H1 (cell line): ENCODE measurements at regions not wholly inside any gene's neighbourhood (a gene's known extent, or its start where the extent isn't known, plus 50 kb on each side); places are given as distances from the start of the nearest gene placed in this dataset.

Experiments
- CTCF ChIA-PET: fragments of 300-600 bp; sonication (Branson Sonifier 250); formaldehyde crosslinking; loops from one replicate; lab custom pipeline; 2021; ENCODE audit not compliant: partially characterized antibody; lab: Charles Lee
- POLR2A ChIA-PET: fragments of 300-600 bp; sonication (Branson Sonifier 250); formaldehyde crosslinking; loops from one replicate; lab custom pipeline; 2021; ENCODE audit warnings: inconsistent platforms; ENCODE audit not compliant: partially characterized antibody; lab: Charles Lee
- DNase-seq, 2 experiments: peaks; one replicate each; pipeline versions ENCODE4 v3.0.0 to v3.0.0-alpha.2; 2010 to 2022; ENCODE audit warnings: low spot score in 2 of 2, low read depth in 1 of 2, mixed read lengths in 1 of 2
- FAIRE-seq: peaks from 2 replicates; lab custom pipeline; 2011; peaks lifted over from hg19 to GRCh38; lab: Jason Lieb, UNC
- H2AFZ ChIP-seq: 2 replicates; pipeline ENCODE4 v1.8.1; 2012; ENCODE audit warnings: low read length, inconsistent platforms
- H2AK5ac ChIP-seq: 2 replicates; pipeline ENCODE4 v1.6.1; 2013; ENCODE audit warnings: low read depth, low read length
- H2BK120ac ChIP-seq: replicated peaks from 2 replicates; pipeline ENCODE3; 2013; ENCODE audit warnings: low read depth, low read length, inconsistent platforms
- H2BK12ac ChIP-seq: 2 replicates; pipeline ENCODE4 v1.6.1; 2013; ENCODE audit warnings: low read depth, low read length
- H2BK15ac ChIP-seq: 2 replicates; pipeline ENCODE4 v1.6.1; 2013; ENCODE audit warnings: low read length
- H2BK20ac ChIP-seq: 2 replicates; pipeline ENCODE4 v1.6.1; 2013; ENCODE audit warnings: low read length
- H2BK5ac ChIP-seq: 2 replicates; pipeline ENCODE4 v1.6.1; 2013; ENCODE audit warnings: low read depth, low read length
- H3K14ac ChIP-seq: 2 replicates; pipeline ENCODE4 v1.6.1; 2013; ENCODE audit warnings: inconsistent platforms; ENCODE audit not compliant: insufficient read length
- H3K18ac ChIP-seq: 2 replicates; pipeline ENCODE4 v1.6.1; 2013; ENCODE audit warnings: low read length; ENCODE audit errors: extremely low read depth
- H3K23ac ChIP-seq: 2 replicates; pipeline ENCODE4 v1.6.1; 2013; ENCODE audit warnings: inconsistent platforms; ENCODE audit not compliant: insufficient read length
- H3K23me2 ChIP-seq: 2 replicates; pipeline ENCODE4 v1.6.1; 2013; ENCODE audit warnings: low read depth, low read length
- H3K27ac ChIP-seq: 2 replicates; pipeline ENCODE4 v1.6.1; 2011; ENCODE audit warnings: low read depth, low read length, inconsistent platforms
- H3K27me3 ChIP-seq, 4 experiments: replicated peaks in 1 of 4; 1 replicate in 1 of 4; 2 replicates in 3 of 4; pipeline versions ENCODE4 v1.6.1 to v1.8.1; 2011 to 2013; ENCODE audit warnings: low read length in 3 of 4, mild to moderate bottlenecking in 3 of 4, inconsistent platforms in 2 of 4, mixed read lengths in 2 of 4, moderate library complexity in 1 of 4; ENCODE audit not compliant: control insufficient read depth in 3 of 4, insufficient read depth in 3 of 4; ENCODE audit errors: extremely low read depth in 1 of 4
- H3K36me3 ChIP-seq, 4 experiments: 2 replicates each; pipeline versions ENCODE4 v1.6.1 to v1.8.1; 2011 to 2013; ENCODE audit warnings: mild to moderate bottlenecking in 4 of 4, low read length in 3 of 4, moderate library complexity in 2 of 4, control low read depth in 1 of 4, inconsistent platforms in 1 of 4; ENCODE audit not compliant: insufficient read depth in 4 of 4, control insufficient read depth in 2 of 4
- H3K4ac ChIP-seq: replicated peaks from 2 replicates; pipeline ENCODE3; 2013; ENCODE audit warnings: low read length, low read depth, mixed read lengths, inconsistent platforms; ENCODE audit not compliant: insufficient read length
- H3K4me1 ChIP-seq, 4 experiments: replicated peaks in 1 of 4; 1 replicate in 1 of 4; 2 replicates in 3 of 4; pipeline versions ENCODE4 v1.6.1 to v1.8.1; 2011 to 2013; ENCODE audit warnings: low read length in 3 of 4, inconsistent platforms in 2 of 4, mixed read lengths in 1 of 4; ENCODE audit not compliant: insufficient read depth in 4 of 4, control insufficient read depth in 3 of 4
- H3K4me2 ChIP-seq, 2 experiments: 2 replicates each; pipeline versions ENCODE4 v1.6.1 to v1.8.1; 2011 to 2013; ENCODE audit warnings: low read depth in 2 of 2, low read length in 2 of 2, control low read depth in 1 of 2, inconsistent platforms in 1 of 2, mild to moderate bottlenecking in 1 of 2; ENCODE audit not compliant: insufficient read depth in 1 of 2
- H3K4me3 ChIP-seq, 4 experiments: fragments of 200-600, 300-600 bp in 1 of 4; sonication (generic), shearing (Covaris generic), sonication (Bioruptor Twin) in 1 of 4; 2 replicates each; pipeline versions ENCODE4 v1.5.1 to v1.8.1; 2011 to 2016; ENCODE audit warnings: low read length in 4 of 4, low read depth in 3 of 4, control low read depth in 2 of 4, inconsistent platforms in 2 of 4, mild to moderate bottlenecking in 2 of 4, mixed read lengths in 1 of 4, moderate library complexity in 1 of 4; ENCODE audit not compliant: insufficient read depth in 2 of 4; ENCODE audit errors: extremely low read depth in 1 of 4
- H3K56ac ChIP-seq: replicated peaks from 2 replicates; pipeline ENCODE3; 2013; ENCODE audit warnings: low read depth, mild to moderate bottlenecking, mixed read lengths, low read length, inconsistent platforms; ENCODE audit not compliant: insufficient read length
- H3K79me1 ChIP-seq: 2 replicates; pipeline ENCODE4 v1.6.1; 2013; ENCODE audit warnings: low read depth, low read length, control low read depth
- H3K79me2 ChIP-seq, 2 experiments: 2 replicates each; pipeline versions ENCODE4 v1.6.1 to v1.8.1; 2012 to 2013; ENCODE audit warnings: low read length in 2 of 2, mild to moderate bottlenecking in 2 of 2, inconsistent platforms in 1 of 2; ENCODE audit not compliant: insufficient read depth in 2 of 2, control insufficient read depth in 1 of 2
- H3K9ac ChIP-seq, 4 experiments: replicated peaks in 1 of 4; 1 replicate in 1 of 4; 2 replicates in 3 of 4; pipeline versions ENCODE4 v1.6.1 to v1.8.1; 2011 to 2013; ENCODE audit warnings: low read depth in 3 of 4, low read length in 3 of 4, control low read depth in 2 of 4, mild to moderate bottlenecking in 2 of 4, moderate library complexity in 2 of 4, inconsistent platforms in 1 of 4; ENCODE audit errors: extremely low read depth in 1 of 4
- H3K9me3 ChIP-seq, 2 experiments: 2 replicates each; pipeline versions ENCODE4 v1.6.1 to v1.8.1; 2012 to 2013; ENCODE audit warnings: mild to moderate bottlenecking in 2 of 2, moderate library complexity in 2 of 2, control low read depth in 1 of 2, inconsistent platforms in 1 of 2, low read depth in 1 of 2, low read length in 1 of 2, mixed read lengths in 1 of 2; ENCODE audit not compliant: insufficient read depth in 2 of 2
- H4K20me1 ChIP-seq, 2 experiments: replicated peaks in 1 of 2; 2 replicates each; pipeline versions ENCODE3 to v1.8.1; 2011 to 2013; ENCODE audit warnings: inconsistent platforms in 2 of 2, low read length in 2 of 2, mild to moderate bottlenecking in 1 of 2; ENCODE audit not compliant: insufficient read depth in 2 of 2, control insufficient read depth in 1 of 2
- H4K5ac ChIP-seq: 2 replicates; pipeline ENCODE4 v1.6.1; 2013; ENCODE audit warnings: low read length, low read depth, mixed read lengths, inconsistent platforms; ENCODE audit not compliant: insufficient read length
- H4K8ac ChIP-seq: 2 replicates; pipeline ENCODE4 v1.8.0; 2013; ENCODE audit warnings: mild to moderate bottlenecking, moderate library complexity, low read length, inconsistent platforms; ENCODE audit not compliant: insufficient read depth; ENCODE audit errors: extremely low read depth
- H4K91ac ChIP-seq: replicated peaks from 2 replicates; pipeline ENCODE3; 2013; ENCODE audit warnings: low read length, mixed read lengths, inconsistent platforms; ENCODE audit not compliant: insufficient read length
- WGBS, 2 experiments: shearing (Covaris generic) in 1 of 2; methylation state at CpG; one replicate each; pipeline versions ENCODE4 v1.1.6 to v1.1.7; 2013 to 2015; ENCODE audit warnings: low lambda C conversion rate in 2 of 2, mixed read lengths in 2 of 2, inconsistent platforms in 1 of 2, low coverage in 1 of 2, missing lambda C conversion rate in 1 of 2; ENCODE audit not compliant: insufficient replicate concordance in 2 of 2, insufficient coverage in 1 of 2, insufficient read length in 1 of 2; ENCODE audit errors: extremely low coverage in 1 of 2, missing lambda C conversion rate in 1 of 2; 5-methylcytosine and 5-hydroxymethylcytosine counted together
- TF ChIP-seq, protein P1 (sequence below): fragments of 300-600 bp; sonication (generic); IDR thresholded peaks from 2 replicates; pipeline ENCODE4 v1.7.1; 2012; ENCODE audit warnings: low read length, moderate library complexity, mild to moderate bottlenecking, inconsistent platforms; ENCODE audit not compliant: insufficient replicate concordance

DNA sequence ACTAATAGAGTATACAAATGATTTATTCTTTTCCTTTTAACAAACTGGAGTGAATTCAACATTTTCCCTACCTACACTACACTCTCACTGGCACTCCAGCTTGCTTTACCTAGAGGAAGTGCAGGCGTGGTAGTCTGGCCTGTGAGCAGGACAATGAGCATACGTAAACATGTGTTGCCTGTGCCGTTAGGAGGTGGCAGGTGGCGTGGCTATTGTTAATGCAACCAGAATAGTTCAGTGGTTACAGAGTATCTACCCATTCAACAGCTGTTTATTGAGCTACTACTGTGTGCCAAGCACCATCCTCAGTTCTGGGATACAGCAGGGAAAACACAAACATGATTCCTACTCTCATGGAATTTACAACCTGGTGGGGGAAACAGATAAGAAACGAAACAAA, 299.7 kb upstream of the KAZN start:
- WGBS, 2 experiments, result 94% methylated on average over 5 of the region's 5 CpGs; no CpG with 5 or more reads in 1 of the 2 experiments
- POLR2A ChIA-PET, result no interaction called here
- no peak overlapping the region for H2BK20ac ChIP-seq
- TF ChIP-seq, protein P1, sequence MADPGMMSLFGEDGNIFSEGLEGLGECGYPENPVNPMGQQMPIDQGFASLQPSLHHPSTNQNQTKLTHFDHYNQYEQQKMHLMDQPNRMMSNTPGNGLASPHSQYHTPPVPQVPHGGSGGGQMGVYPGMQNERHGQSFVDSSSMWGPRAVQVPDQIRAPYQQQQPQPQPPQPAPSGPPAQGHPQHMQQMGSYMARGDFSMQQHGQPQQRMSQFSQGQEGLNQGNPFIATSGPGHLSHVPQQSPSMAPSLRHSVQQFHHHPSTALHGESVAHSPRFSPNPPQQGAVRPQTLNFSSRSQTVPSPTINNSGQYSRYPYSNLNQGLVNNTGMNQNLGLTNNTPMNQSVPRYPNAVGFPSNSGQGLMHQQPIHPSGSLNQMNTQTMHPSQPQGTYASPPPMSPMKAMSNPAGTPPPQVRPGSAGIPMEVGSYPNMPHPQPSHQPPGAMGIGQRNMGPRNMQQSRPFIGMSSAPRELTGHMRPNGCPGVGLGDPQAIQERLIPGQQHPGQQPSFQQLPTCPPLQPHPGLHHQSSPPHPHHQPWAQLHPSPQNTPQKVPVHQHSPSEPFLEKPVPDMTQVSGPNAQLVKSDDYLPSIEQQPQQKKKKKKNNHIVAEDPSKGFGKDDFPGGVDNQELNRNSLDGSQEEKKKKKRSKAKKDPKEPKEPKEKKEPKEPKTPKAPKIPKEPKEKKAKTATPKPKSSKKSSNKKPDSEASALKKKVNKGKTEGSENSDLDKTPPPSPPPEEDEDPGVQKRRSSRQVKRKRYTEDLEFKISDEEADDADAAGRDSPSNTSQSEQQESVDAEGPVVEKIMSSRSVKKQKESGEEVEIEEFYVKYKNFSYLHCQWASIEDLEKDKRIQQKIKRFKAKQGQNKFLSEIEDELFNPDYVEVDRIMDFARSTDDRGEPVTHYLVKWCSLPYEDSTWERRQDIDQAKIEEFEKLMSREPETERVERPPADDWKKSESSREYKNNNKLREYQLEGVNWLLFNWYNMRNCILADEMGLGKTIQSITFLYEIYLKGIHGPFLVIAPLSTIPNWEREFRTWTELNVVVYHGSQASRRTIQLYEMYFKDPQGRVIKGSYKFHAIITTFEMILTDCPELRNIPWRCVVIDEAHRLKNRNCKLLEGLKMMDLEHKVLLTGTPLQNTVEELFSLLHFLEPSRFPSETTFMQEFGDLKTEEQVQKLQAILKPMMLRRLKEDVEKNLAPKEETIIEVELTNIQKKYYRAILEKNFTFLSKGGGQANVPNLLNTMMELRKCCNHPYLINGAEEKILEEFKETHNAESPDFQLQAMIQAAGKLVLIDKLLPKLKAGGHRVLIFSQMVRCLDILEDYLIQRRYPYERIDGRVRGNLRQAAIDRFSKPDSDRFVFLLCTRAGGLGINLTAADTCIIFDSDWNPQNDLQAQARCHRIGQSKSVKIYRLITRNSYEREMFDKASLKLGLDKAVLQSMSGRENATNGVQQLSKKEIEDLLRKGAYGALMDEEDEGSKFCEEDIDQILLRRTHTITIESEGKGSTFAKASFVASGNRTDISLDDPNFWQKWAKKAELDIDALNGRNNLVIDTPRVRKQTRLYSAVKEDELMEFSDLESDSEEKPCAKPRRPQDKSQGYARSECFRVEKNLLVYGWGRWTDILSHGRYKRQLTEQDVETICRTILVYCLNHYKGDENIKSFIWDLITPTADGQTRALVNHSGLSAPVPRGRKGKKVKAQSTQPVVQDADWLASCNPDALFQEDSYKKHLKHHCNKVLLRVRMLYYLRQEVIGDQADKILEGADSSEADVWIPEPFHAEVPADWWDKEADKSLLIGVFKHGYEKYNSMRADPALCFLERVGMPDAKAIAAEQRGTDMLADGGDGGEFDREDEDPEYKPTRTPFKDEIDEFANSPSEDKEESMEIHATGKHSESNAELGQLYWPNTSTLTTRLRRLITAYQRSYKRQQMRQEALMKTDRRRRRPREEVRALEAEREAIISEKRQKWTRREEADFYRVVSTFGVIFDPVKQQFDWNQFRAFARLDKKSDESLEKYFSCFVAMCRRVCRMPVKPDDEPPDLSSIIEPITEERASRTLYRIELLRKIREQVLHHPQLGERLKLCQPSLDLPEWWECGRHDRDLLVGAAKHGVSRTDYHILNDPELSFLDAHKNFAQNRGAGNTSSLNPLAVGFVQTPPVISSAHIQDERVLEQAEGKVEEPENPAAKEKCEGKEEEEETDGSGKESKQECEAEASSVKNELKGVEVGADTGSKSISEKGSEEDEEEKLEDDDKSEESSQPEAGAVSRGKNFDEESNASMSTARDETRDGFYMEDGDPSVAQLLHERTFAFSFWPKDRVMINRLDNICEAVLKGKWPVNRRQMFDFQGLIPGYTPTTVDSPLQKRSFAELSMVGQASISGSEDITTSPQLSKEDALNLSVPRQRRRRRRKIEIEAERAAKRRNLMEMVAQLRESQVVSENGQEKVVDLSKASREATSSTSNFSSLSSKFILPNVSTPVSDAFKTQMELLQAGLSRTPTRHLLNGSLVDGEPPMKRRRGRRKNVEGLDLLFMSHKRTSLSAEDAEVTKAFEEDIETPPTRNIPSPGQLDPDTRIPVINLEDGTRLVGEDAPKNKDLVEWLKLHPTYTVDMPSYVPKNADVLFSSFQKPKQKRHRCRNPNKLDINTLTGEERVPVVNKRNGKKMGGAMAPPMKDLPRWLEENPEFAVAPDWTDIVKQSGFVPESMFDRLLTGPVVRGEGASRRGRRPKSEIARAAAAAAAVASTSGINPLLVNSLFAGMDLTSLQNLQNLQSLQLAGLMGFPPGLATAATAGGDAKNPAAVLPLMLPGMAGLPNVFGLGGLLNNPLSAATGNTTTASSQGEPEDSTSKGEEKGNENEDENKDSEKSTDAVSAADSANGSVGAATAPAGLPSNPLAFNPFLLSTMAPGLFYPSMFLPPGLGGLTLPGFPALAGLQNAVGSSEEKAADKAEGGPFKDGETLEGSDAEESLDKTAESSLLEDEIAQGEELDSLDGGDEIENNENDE, result no peak

More for the DNA sequence above, 299.7 kb upstream of the KAZN start:
- Histone ChIP-seq H2BK120ac (no peak overlapping the region), H3K79me2 (no peaks in the 10 kb centered on the region), H4K5ac (no peak overlapping the region), H3K9ac (no peak overlapping the region), H3K4ac (no peak overlapping the region), H4K91ac (no peak overlapping the region), H3K27ac (no peak overlapping the region), H2AFZ (no peak overlapping the region), H3K4me1 (peaks cover 0 to 10% (median 5%) of the 10 kb centered on the region in 4 experiments; a peak in 3 of 7 replicates), H3K79me1 (no peaks in the 10 kb centered on the region), H2AK5ac (no peak overlapping the region), H3K9me3 (no peaks in the 10 kb centered on the region), H3K36me3 (no peaks in the 10 kb centered on the region), H2BK12ac (no peak overlapping the region), H4K8ac (no peak overlapping the region), H3K14ac (no peak overlapping the region), H2BK5ac (no peak overlapping the region), H3K18ac (no peak overlapping the region), H3K23ac (no peak overlapping the region), H3K23me2 (no peaks in the 10 kb centered on the region), H3K4me3 (no peak overlapping the region), H3K4me2 (no peak overlapping the region), H3K56ac (no peak overlapping the region), H4K20me1 (no peaks in the 10 kb centered on the region), H2BK15ac (no peak overlapping the region), H3K27me3 (no peaks in the 10 kb centered on the region)
- no peak for DNase-seq
- CTCF ChIA-PET, result interaction anchor here (2.1 kb wide), 1 partner anchor 18 kb away, joined by 4 read pairs; no protein-coding TSS in a partner anchor
- FAIRE-seq, result no peak
